ENCODE measurements at regions not wholly inside any gene's neighbourhood (a gene's known extent, or its start where the extent isn't known, plus 50 kb on each side); places are given as distances from the start of the nearest gene placed in this dataset.
"Not testable (repeated sequence)": the region's sequence is repeated elsewhere in the genome, so short reads cannot be mapped to it uniquely, and the experiment has no call there.

- H3K36me3 Mint-ChIP-seq, DNase-seq: not testable (repeated sequence)
Measured at GRCh38 chr10:44112280-44112679, 272.6 kb downstream of the CXCL12 start.

GRCh38 chr10:44105696-44106095 is 279.2 kb downstream of the CXCL12 start:
- DNase-seq, result no peak
- Mint-ChIP-seq H3K27ac (no peak overlapping the region), H3K4me3 (no peak overlapping the region), H3K36me3 (no peaks in the 10 kb centered on the region), H3K9me3 (no peaks in the 10 kb centered on the region), H3K4me1 (ENCODE audit: low read depth) (no peaks in the 10 kb centered on the region), H3K27me3 (no peaks in the 10 kb centered on the region)
- intact Hi-C loops (cut with micrococcal nuclease), result no loop called here
- ChIA-PET CTCF (no interaction called here), POLR2A (no interaction called here)

More at GRCh38 chr10:44112280-44112679, 272.6 kb downstream of the CXCL12 start:
- H3K27ac Mint-ChIP-seq; POLR2A ChIA-PET; H3K9me3 Mint-ChIP-seq; CTCF ChIA-PET; H3K4me3 Mint-ChIP-seq; intact Hi-C loops (cut with micrococcal nuclease); H3K4me1 Mint-ChIP-seq (ENCODE audit: low read depth): not testable (repeated sequence)
- peaks cover 25% of the 10 kb centered on the region for H3K27me3 Mint-ChIP-seq

- Mint-ChIP-seq H3K27me3 (no peaks in the 10 kb centered on the region), H3K9me3 (no peaks in the 10 kb centered on the region), H3K4me1 (ENCODE audit: low read depth) (no peaks in the 10 kb centered on the region), H3K4me3 (no peak overlapping the region), H3K27ac (no peak overlapping the region), H3K36me3 (no peaks in the 10 kb centered on the region)
- ChIA-PET POLR2A (no interaction called here), CTCF (no interaction called here)
- intact Hi-C loops (cut with micrococcal nuclease), result no loop called here
- no peak for DNase-seq
Measured at GRCh38 chr10:44102726-44103255, 282.1 kb downstream of the CXCL12 start.

- ChIA-PET CTCF (no interaction called here), POLR2A (no interaction called here)
- DNase-seq, result no peak
- no peaks in the 10 kb centered on the region for H3K27me3 Mint-ChIP-seq
- H3K4me1 Mint-ChIP-seq (ENCODE audit: low read depth), result no peaks in the 10 kb centered on the region
- no peak overlapping the region for H3K4me3 Mint-ChIP-seq
- H3K9me3 Mint-ChIP-seq, result no peaks in the 10 kb centered on the region
- intact Hi-C loops (cut with micrococcal nuclease), result no loop called here
- no peaks in the 10 kb centered on the region for H3K36me3 Mint-ChIP-seq
- H3K27ac Mint-ChIP-seq, result no peak overlapping the region
Measured at GRCh38 chr10:44101082-44101481, 283.8 kb downstream of the CXCL12 start.

- H3K36me3 Mint-ChIP-seq, result no peaks in the 10 kb centered on the region
- ChIA-PET POLR2A (no interaction called here), CTCF (no interaction called here)
- no peak overlapping the region for H3K4me3 Mint-ChIP-seq
- no peak for DNase-seq
- H3K9me3 Mint-ChIP-seq, result peaks cover 6% of the 10 kb centered on the region
- peaks cover 1% of the 10 kb centered on the region for H3K27me3 Mint-ChIP-seq
- intact Hi-C loops (cut with micrococcal nuclease), result no loop called here
- H3K4me1 Mint-ChIP-seq (ENCODE audit: low read depth), result no peaks in the 10 kb centered on the region
- H3K27ac Mint-ChIP-seq, result no peak overlapping the region
Measured at GRCh38 chr10:44099511-44099910, 285.4 kb downstream of the CXCL12 start.

- DNase-seq; intact Hi-C loops (cut with micrococcal nuclease); CTCF ChIA-PET; POLR2A ChIA-PET; H3K36me3 Mint-ChIP-seq; H3K4me1 Mint-ChIP-seq (ENCODE audit: low read depth); H3K9me3 Mint-ChIP-seq; H3K4me3 Mint-ChIP-seq; H3K27ac Mint-ChIP-seq: not testable (repeated sequence)
- H3K27me3 Mint-ChIP-seq, result peaks cover 11% of the 10 kb centered on the region
Measured at GRCh38 chr10:44096217-44096616, 288.7 kb downstream of the CXCL12 start.

- intact Hi-C loops (cut with micrococcal nuclease), result no loop called here
- no peak for DNase-seq
- ChIA-PET CTCF (no interaction called here), POLR2A (no interaction called here)
- Mint-ChIP-seq H3K27ac (no peak overlapping the region), H3K4me3 (no peak overlapping the region), H3K9me3 (peaks cover 4% of the 10 kb centered on the region), H3K27me3 (peaks cover 15% of the 10 kb centered on the region), H3K4me1 (ENCODE audit: low read depth) (no peaks in the 10 kb centered on the region), H3K36me3 (peaks cover 2% of the 10 kb centered on the region)
Measured at GRCh38 chr10:44089671-44090070, 295.2 kb downstream of the CXCL12 start.

- H3K4me3 Mint-ChIP-seq, result no peak overlapping the region
- ChIA-PET CTCF (no interaction called here), POLR2A (no interaction called here)
- no peak for DNase-seq
- peaks cover 13% of the 10 kb centered on the region for H3K27me3 Mint-ChIP-seq
- intact Hi-C loops (cut with micrococcal nuclease), result no loop called here
- no peak overlapping the region for H3K27ac Mint-ChIP-seq
- no peaks in the 10 kb centered on the region for H3K4me1 Mint-ChIP-seq (ENCODE audit: low read depth)
- H3K9me3 Mint-ChIP-seq, result peaks cover 4% of the 10 kb centered on the region
- peaks cover 2% of the 10 kb centered on the region for H3K36me3 Mint-ChIP-seq
Measured at GRCh38 chr10:44087403-44087802, 297.5 kb downstream of the CXCL12 start.

GRCh38 chr10:44083719-44084400 is 301.0 kb downstream of the CXCL12 start:
- no peak overlapping the region for H3K4me3 Mint-ChIP-seq
- peaks cover 2% of the 10 kb centered on the region for H3K36me3 Mint-ChIP-seq
- no peak overlapping the region for H3K27ac Mint-ChIP-seq
- peaks cover 2% of the 10 kb centered on the region for H3K9me3 Mint-ChIP-seq
- ChIA-PET POLR2A (no interaction called here), CTCF (no interaction called here)
- no peak for DNase-seq
- H3K4me1 Mint-ChIP-seq (ENCODE audit: low read depth), result no peaks in the 10 kb centered on the region
- intact Hi-C loops (cut with micrococcal nuclease), result no loop called here
- peaks cover 13% of the 10 kb centered on the region for H3K27me3 Mint-ChIP-seq

- intact Hi-C loops (cut with micrococcal nuclease), result no loop called here
- POLR2A ChIA-PET, result no interaction called here
- Mint-ChIP-seq H3K36me3 (no peaks in the 10 kb centered on the region), H3K9me3 (no peaks in the 10 kb centered on the region), H3K27ac (no peak overlapping the region), H3K27me3 (peaks cover under 1% of the 10 kb centered on the region), H3K4me3 (no peak overlapping the region), H3K4me1 (ENCODE audit: low read depth) (no peaks in the 10 kb centered on the region)
- CTCF ChIA-PET, result no interaction called here
- no peak for DNase-seq
Measured at GRCh38 chr10:44071479-44071878, 313.4 kb downstream of the CXCL12 start.

- Mint-ChIP-seq H3K4me1 (ENCODE audit: low read depth) (no peaks in the 10 kb centered on the region), H3K27ac (no peak overlapping the region), H3K27me3 (no peaks in the 10 kb centered on the region), H3K36me3 (no peaks in the 10 kb centered on the region), H3K4me3 (no peak overlapping the region), H3K9me3 (no peaks in the 10 kb centered on the region)
- CTCF ChIA-PET, result no interaction called here
- POLR2A ChIA-PET, result no interaction called here
- no peak for DNase-seq
- intact Hi-C loops (cut with micrococcal nuclease), result no loop called here
Measured at GRCh38 chr10:44070282-44070681, 314.6 kb downstream of the CXCL12 start.

GRCh38 chr10:44069573-44069972 is 315.3 kb downstream of the CXCL12 start:
- no peaks in the 10 kb centered on the region for H3K4me1 Mint-ChIP-seq (ENCODE audit: low read depth)
- POLR2A ChIA-PET, result no interaction called here
- H3K36me3 Mint-ChIP-seq, result no peaks in the 10 kb centered on the region
- no peak overlapping the region for H3K4me3 Mint-ChIP-seq
- no peak overlapping the region for H3K27ac Mint-ChIP-seq
- intact Hi-C loops (cut with micrococcal nuclease), result loop anchor here (10.0 kb wide), 1 partner anchor 55 kb away; no protein-coding TSS in a partner anchor
- DNase-seq, result no peak
- CTCF ChIA-PET, result no interaction called here
- H3K9me3 Mint-ChIP-seq, result no peaks in the 10 kb centered on the region
- no peaks in the 10 kb centered on the region for H3K27me3 Mint-ChIP-seq

GRCh38 chr10:44068716-44069482 is 316.0 kb downstream of the CXCL12 start:
- no peaks in the 10 kb centered on the region for H3K4me1 Mint-ChIP-seq (ENCODE audit: low read depth)
- no peak overlapping the region for H3K4me3 Mint-ChIP-seq
- DNase-seq, result no peak
- ChIA-PET CTCF (no interaction called here), POLR2A (no interaction called here)
- H3K36me3 Mint-ChIP-seq, result no peaks in the 10 kb centered on the region
- no peak overlapping the region for H3K27ac Mint-ChIP-seq
- no peaks in the 10 kb centered on the region for H3K9me3 Mint-ChIP-seq
- H3K27me3 Mint-ChIP-seq, result no peaks in the 10 kb centered on the region
- intact Hi-C loops (cut with micrococcal nuclease), result loop anchor here (10.0 kb wide), 1 partner anchor 56 kb away; no protein-coding TSS in a partner anchor
